ENCODE measurements at regions not wholly inside any gene's neighbourhood (a gene's known extent, or its start where the extent isn't known, plus 50 kb on each side); places are given as distances from the start of the nearest gene placed in this dataset.

- TF ChIP-seq EZH2 (IDR thresholded peaks at IDR 0.05) (no peak), FOXP2 (optimal IDR thresholded peaks at IDR 0.05; ENCODE audit: control extremely low read depth, extremely low read length, insufficient read depth) (no peak), POLR2AphosphoS5 (IDR thresholded peaks at IDR 0.05; ENCODE audit: borderline replicate concordance, low read depth, low read length) (no peak)
Observed at GRCh38 chr1:178021950-178022349, 52.1 kb upstream of the SEC16B start.
